ENCODE measurements at regions not wholly inside any gene's neighbourhood (a gene's known extent, or its start where the extent isn't known, plus 50 kb on each side); places are given as distances from the start of the nearest gene placed in this dataset.

DNA sequence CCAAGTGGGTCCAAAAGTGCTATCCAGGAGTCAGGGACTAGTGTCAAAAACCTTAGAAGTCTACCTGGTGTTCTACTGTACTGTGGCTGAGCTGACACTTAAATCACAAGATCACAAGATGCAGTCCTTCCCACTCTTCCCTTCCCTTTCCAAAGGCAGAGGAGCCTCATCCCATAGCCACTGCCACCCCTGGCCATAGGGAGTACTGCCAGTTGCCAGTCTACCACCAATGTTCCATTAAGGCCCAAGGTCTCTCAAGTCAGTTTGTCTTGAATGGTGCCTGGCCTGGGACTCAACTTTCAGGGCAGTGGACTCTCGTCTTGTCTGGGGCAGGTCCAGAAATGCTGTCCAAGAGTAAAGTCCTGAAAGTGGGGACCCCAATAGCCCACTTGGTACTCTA lies 585.6 kb downstream of the NUP35 start:
- TF ChIP-seq EP300 (IDR thresholded peaks at IDR 0.05) (no peak), CTCF (IDR thresholded peaks at IDR 0.05) (no peak), POLR2AphosphoS5 (IDR thresholded peaks at IDR 0.05) (no peak), POLR2A (IDR thresholded peaks at IDR 0.05; ENCODE audit: low read depth) (no peak)

Measured in esophagus muscularis mucosa (tissue), 4 donors.